Hepatocyte (in vitro differentiated cells): ENCODE measurements at regions not wholly inside any gene's neighbourhood (a gene's known extent, or its start where the extent isn't known, plus 50 kb on each side); places are given as distances from the start of the nearest gene placed in this dataset.

ENCODE experiments used
- DNase-seq: peaks from one replicate; pipeline ENCODE4 v3.0.0-alpha.2; 2016; ENCODE audit warnings: low spot score
- H2AFZ ChIP-seq: fragments of 200-600 bp; sonication (generic); 2 replicates; pipeline ENCODE4 v1.6.0; 2016; ENCODE audit warnings: antibody characterized with exemption, mild to moderate bottlenecking
- H3K27ac ChIP-seq: fragments of 200-600 bp; sonication (generic); 2 replicates; pipeline ENCODE4 v1.5.1; 2016; ENCODE audit warnings: mild to moderate bottlenecking
- H3K27me3 ChIP-seq: fragments of 200-600 bp; sonication (generic); 2 replicates; pipeline ENCODE4 v1.6.1; 2016
- H3K36me3 ChIP-seq: fragments of 200-600 bp; sonication (generic); replicated peaks from 2 replicates; pipeline ENCODE4 v1.5.1; 2016; ENCODE audit warnings: low read depth; ENCODE audit not compliant: insufficient read depth
- H3K4me1 ChIP-seq: fragments of 200-600 bp; sonication (generic); 2 replicates; pipeline ENCODE4 v1.5.1; 2016; ENCODE audit warnings: mild to moderate bottlenecking, moderate library complexity; ENCODE audit not compliant: insufficient read depth
- H3K4me2 ChIP-seq: fragments of 200-600 bp; sonication (generic); 2 replicates; pipeline ENCODE4 v1.6.0; 2016
- H3K4me3 ChIP-seq: fragments of 200-600 bp; sonication (generic); 2 replicates; pipeline ENCODE4 v1.5.1; 2016; ENCODE audit warnings: mild to moderate bottlenecking
- H3K79me2 ChIP-seq: fragments of 200-600 bp; sonication (generic); 2 replicates; pipeline ENCODE4 v1.6.0; 2017; ENCODE audit warnings: mild to moderate bottlenecking
- H3K9me2 ChIP-seq: fragments of 200-600 bp; sonication (generic); replicated peaks from 2 replicates; pipeline ENCODE4 v1.6.0; 2017; ENCODE audit warnings: mild to moderate bottlenecking; ENCODE audit not compliant: insufficient read depth
- H3K9me3 ChIP-seq: fragments of 200-600 bp; sonication (generic); 2 replicates; pipeline ENCODE4 v1.5.1; 2016; ENCODE audit warnings: low read depth, mild to moderate bottlenecking
- H4K20me1 ChIP-seq: fragments of 200-600 bp; sonication (generic); 2 replicates; pipeline ENCODE4 v1.6.0; 2016; ENCODE audit warnings: mild to moderate bottlenecking; ENCODE audit not compliant: insufficient read depth, poor library complexity, severe bottlenecking
- CTCF ChIP-seq: fragments of 200-600 bp; sonication (generic); IDR thresholded peaks from 2 replicates; pipeline ENCODE4 v1.5.1; 2016; ENCODE audit warnings: antibody characterized with exemption, mild to moderate bottlenecking; ENCODE audit not compliant: poor library complexity
- EZH2 ChIP-seq: fragments of 200-600 bp; sonication (generic); IDR thresholded peaks from 2 replicates; pipeline ENCODE4 v1.6.1; 2016; ENCODE audit warnings: antibody characterized with exemption, mild to moderate bottlenecking, borderline replicate concordance
- EZH2phosphoT487 ChIP-seq: fragments of 200-600 bp; sonication (generic); IDR thresholded peaks from one replicate; pipeline ENCODE4 v1.6.1; 2018; ENCODE audit warnings: antibody characterized with exemption, mild to moderate bottlenecking, low read depth, moderate library complexity; ENCODE audit not compliant: unreplicated experiment, severe bottlenecking
- WGBS: methylation state at CpG from one replicate; pipeline ENCODE4 v1.1.6; 2016; ENCODE audit warnings: low lambda C conversion rate; ENCODE audit errors: missing lambda C conversion rate; 5-methylcytosine and 5-hydroxymethylcytosine counted together

GRCh38 chr7:153607354-153607753, 444.8 kb upstream of the DPP6 start:
- Histone ChIP-seq H3K36me3 (no peaks in the 10 kb centered on the region), H4K20me1 (no peaks in the 10 kb centered on the region), H3K9me2 (no peaks in the 10 kb centered on the region), H3K4me2 (no peak overlapping the region), H3K27me3 (no peaks in the 10 kb centered on the region), H3K4me3 (no peak overlapping the region), H3K9me3 (no peaks in the 10 kb centered on the region), H3K4me1 (no peaks in the 10 kb centered on the region), H3K79me2 (no peaks in the 10 kb centered on the region), H3K27ac (no peak overlapping the region), H2AFZ (no peak overlapping the region)
- WGBS = 40% methylated on average over 3 of the region's 3 CpGs
- no peak for DNase-seq
- TF ChIP-seq CTCF (no peak), EZH2phosphoT487 (no peak), EZH2 (no peak)

- DNase-seq = no peak
- Histone ChIP-seq H3K79me2 (no peaks in the 10 kb centered on the region), H4K20me1 (no peaks in the 10 kb centered on the region), H3K27ac (no peak overlapping the region), H3K4me1 (no peaks in the 10 kb centered on the region), H3K4me2 (no peak overlapping the region), H3K9me2 (no peaks in the 10 kb centered on the region), H3K4me3 (no peak overlapping the region), H3K36me3 (no peaks in the 10 kb centered on the region), H3K9me3 (no peaks in the 10 kb centered on the region), H2AFZ (no peak overlapping the region), H3K27me3 (no peaks in the 10 kb centered on the region)
- 59% methylated on average over 8 of the region's 8 CpGs for WGBS
- TF ChIP-seq CTCF = no peak
- no peak for TF ChIP-seq EZH2phosphoT487
- no peak for TF ChIP-seq EZH2
These were observed 435.4 kb upstream of the DPP6 start for GRCh38 chr7:153616711-153617325.

- Histone ChIP-seq H2AFZ (no peak overlapping the region), H3K4me1 (no peaks in the 10 kb centered on the region), H3K27ac (no peak overlapping the region), H3K9me2 (no peaks in the 10 kb centered on the region), H3K79me2 (no peaks in the 10 kb centered on the region), H3K36me3 (no peaks in the 10 kb centered on the region), H3K9me3 (no peaks in the 10 kb centered on the region), H4K20me1 (no peaks in the 10 kb centered on the region), H3K4me3 (no peak overlapping the region), H3K27me3 (no peaks in the 10 kb centered on the region), H3K4me2 (no peak overlapping the region)
- no peak for TF ChIP-seq EZH2phosphoT487
- TF ChIP-seq CTCF = no peak
- no peak for TF ChIP-seq EZH2
- DNase-seq = no peak
These were observed 424.9 kb upstream of the DPP6 start for GRCh38 chr7:153627323-153627722.

- no peak overlapping the region for H3K4me2 ChIP-seq
- no peaks in the 10 kb centered on the region for H3K9me3 ChIP-seq
- no peak for TF ChIP-seq CTCF
- no peak for TF ChIP-seq EZH2phosphoT487
- no peak for TF ChIP-seq EZH2
- no peak overlapping the region for H2AFZ ChIP-seq
- no peaks in the 10 kb centered on the region for H3K27me3 ChIP-seq
- H3K79me2 ChIP-seq = no peaks in the 10 kb centered on the region
- no peaks in the 10 kb centered on the region for H3K36me3 ChIP-seq
- no peaks in the 10 kb centered on the region for H3K4me1 ChIP-seq
- 76% methylated on average over 6 of the region's 6 CpGs for WGBS
- no peak overlapping the region for H3K27ac ChIP-seq
- H3K9me2 ChIP-seq = no peaks in the 10 kb centered on the region
- no peaks in the 10 kb centered on the region for H4K20me1 ChIP-seq
- H3K4me3 ChIP-seq = no peak overlapping the region
- DNase-seq = no peak
These were observed 423.8 kb upstream of the DPP6 start for GRCh38 chr7:153628406-153628805.
